ENCODE measurements at regions not wholly inside any gene's neighbourhood (a gene's known extent, or its start where the extent isn't known, plus 50 kb on each side); places are given as distances from the start of the nearest gene placed in this dataset.

- TF ChIP-seq CTCF (IDR thresholded peaks at IDR 0.05; ENCODE audit: low read depth, low read length, poor library complexity, severe bottlenecking) (no peak), EZH2phosphoT487 (IDR thresholded peaks at IDR 0.05; ENCODE audit: borderline replicate concordance, low read length) (no peak)
Measured at GRCh38 chr9:73685786-73686185, 534.1 kb downstream of the ANXA1 start.

Data from DOHH2 (cell line).